IPS-18a (cell line): ENCODE measurements at regions not wholly inside any gene's neighbourhood (a gene's known extent, or its start where the extent isn't known, plus 50 kb on each side); places are given as distances from the start of the nearest gene placed in this dataset.

ENCODE experiments used
- H3K27ac ChIP-seq: one replicate; pipeline ENCODE4 v1.5.1; 2013; ENCODE audit warnings: low read length
- H3K27me3 ChIP-seq: one replicate; pipeline ENCODE4 v1.6.1; 2013; ENCODE audit warnings: mild to moderate bottlenecking, low read length; ENCODE audit not compliant: control insufficient read depth, insufficient read depth
- H3K36me3 ChIP-seq: one replicate; pipeline ENCODE4 v1.6.1; 2013; ENCODE audit warnings: low read depth, low read length; ENCODE audit not compliant: control insufficient read depth
- H3K4me1 ChIP-seq: one replicate; pipeline ENCODE4 v1.6.1; 2013; ENCODE audit warnings: low read depth, low read length; ENCODE audit not compliant: control insufficient read depth
- H3K4me3 ChIP-seq: one replicate; pipeline ENCODE4 v1.5.1; 2013; ENCODE audit warnings: low read length
- H3K9ac ChIP-seq: one replicate; pipeline ENCODE4 v1.6.1; 2013; ENCODE audit warnings: mild to moderate bottlenecking, low read length, moderate library complexity
- H3K9me3 ChIP-seq: one replicate; pipeline ENCODE4 v1.6.1; 2013; ENCODE audit warnings: low read depth, low read length; ENCODE audit not compliant: control insufficient read depth

DNA sequence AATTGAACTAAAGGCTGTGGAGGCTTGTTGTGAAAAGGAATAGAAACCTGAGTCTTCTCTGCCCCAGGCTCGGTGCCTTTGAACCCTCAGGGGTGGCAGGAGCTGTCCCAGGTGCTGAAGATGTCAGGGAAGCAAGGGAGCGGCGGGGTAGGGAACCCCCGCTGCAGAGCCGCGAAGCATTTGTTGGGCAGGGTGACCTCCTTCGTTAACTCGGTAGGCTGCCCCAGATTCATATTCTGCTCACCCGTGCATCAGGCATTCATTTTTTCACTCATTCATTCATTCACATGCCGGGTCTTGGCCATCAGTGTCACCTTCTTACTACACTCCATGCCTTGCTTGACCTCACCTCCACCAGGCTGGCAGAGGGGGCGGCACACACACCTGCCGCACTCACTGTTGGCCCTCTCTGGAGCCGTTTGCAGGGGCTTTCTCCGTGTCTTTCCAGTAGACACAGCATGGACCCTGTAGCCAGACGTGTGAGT is 618.9 kb downstream of the BRD1 start:
- no peak overlapping the region for H3K4me3 ChIP-seq
- H3K27ac ChIP-seq: no peak overlapping the region
- no peak overlapping the region for H3K9ac ChIP-seq
- no peaks in the 10 kb centered on the region for H3K9me3 ChIP-seq
- no peaks in the 10 kb centered on the region for H3K4me1 ChIP-seq
- no peaks in the 10 kb centered on the region for H3K27me3 ChIP-seq
- H3K36me3 ChIP-seq: no peaks in the 10 kb centered on the region

DNA sequence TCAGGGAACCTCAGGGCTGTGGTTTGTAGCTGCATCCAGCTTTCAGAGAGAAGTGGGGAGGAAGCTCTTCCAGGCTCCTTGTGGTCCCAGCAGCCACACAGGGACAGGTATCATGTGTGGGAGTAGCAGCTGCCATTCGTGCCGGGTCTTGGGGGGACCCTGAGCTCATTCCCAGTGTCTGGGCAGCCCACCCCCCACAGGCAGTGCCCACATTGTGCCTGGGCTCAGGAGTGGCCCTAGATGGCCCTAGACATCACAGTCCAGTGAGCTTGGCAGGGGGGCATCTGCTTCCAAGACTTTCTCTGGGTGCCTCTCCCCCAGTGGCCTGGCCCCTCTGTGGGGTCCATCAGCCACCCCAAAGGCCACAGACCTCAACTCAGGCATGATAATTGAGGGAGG is 619.7 kb downstream of the BRD1 start:
- no peaks in the 10 kb centered on the region for H3K27me3 ChIP-seq
- no peak overlapping the region for H3K4me3 ChIP-seq
- H3K27ac ChIP-seq: no peak overlapping the region
- no peaks in the 10 kb centered on the region for H3K4me1 ChIP-seq
- H3K36me3 ChIP-seq: no peaks in the 10 kb centered on the region
- H3K9me3 ChIP-seq: no peaks in the 10 kb centered on the region
- no peak overlapping the region for H3K9ac ChIP-seq

- Histone ChIP-seq H3K9me3 (no peaks in the 10 kb centered on the region), H3K27me3 (no peaks in the 10 kb centered on the region)
Observed at GRCh38 chr22:49207008-49208003, 620.4 kb downstream of the BRD1 start.

GRCh38 chr22:49206281-49206680 is 621.4 kb downstream of the BRD1 start:
- H3K4me3 ChIP-seq: no peak overlapping the region
- no peaks in the 10 kb centered on the region for H3K9me3 ChIP-seq
- H3K4me1 ChIP-seq: no peaks in the 10 kb centered on the region
- no peak overlapping the region for H3K9ac ChIP-seq
- no peak overlapping the region for H3K27ac ChIP-seq
- H3K36me3 ChIP-seq: no peaks in the 10 kb centered on the region
- H3K27me3 ChIP-seq: no peaks in the 10 kb centered on the region

More at GRCh38 chr22:49207008-49208003, 620.4 kb downstream of the BRD1 start:
- no peak overlapping the region for H3K4me3 ChIP-seq
- H3K36me3 ChIP-seq: no peaks in the 10 kb centered on the region
- no peaks in the 10 kb centered on the region for H3K4me1 ChIP-seq
- H3K9ac ChIP-seq: no peak overlapping the region
- no peak overlapping the region for H3K27ac ChIP-seq

GRCh38 chr22:49205483-49205800 is 622.2 kb downstream of the BRD1 start:
- H3K36me3 ChIP-seq: no peaks in the 10 kb centered on the region
- no peak overlapping the region for H3K4me3 ChIP-seq
- H3K9me3 ChIP-seq: no peaks in the 10 kb centered on the region
- no peaks in the 10 kb centered on the region for H3K4me1 ChIP-seq
- no peak overlapping the region for H3K27ac ChIP-seq
- no peak overlapping the region for H3K9ac ChIP-seq
- no peaks in the 10 kb centered on the region for H3K27me3 ChIP-seq

DNA sequence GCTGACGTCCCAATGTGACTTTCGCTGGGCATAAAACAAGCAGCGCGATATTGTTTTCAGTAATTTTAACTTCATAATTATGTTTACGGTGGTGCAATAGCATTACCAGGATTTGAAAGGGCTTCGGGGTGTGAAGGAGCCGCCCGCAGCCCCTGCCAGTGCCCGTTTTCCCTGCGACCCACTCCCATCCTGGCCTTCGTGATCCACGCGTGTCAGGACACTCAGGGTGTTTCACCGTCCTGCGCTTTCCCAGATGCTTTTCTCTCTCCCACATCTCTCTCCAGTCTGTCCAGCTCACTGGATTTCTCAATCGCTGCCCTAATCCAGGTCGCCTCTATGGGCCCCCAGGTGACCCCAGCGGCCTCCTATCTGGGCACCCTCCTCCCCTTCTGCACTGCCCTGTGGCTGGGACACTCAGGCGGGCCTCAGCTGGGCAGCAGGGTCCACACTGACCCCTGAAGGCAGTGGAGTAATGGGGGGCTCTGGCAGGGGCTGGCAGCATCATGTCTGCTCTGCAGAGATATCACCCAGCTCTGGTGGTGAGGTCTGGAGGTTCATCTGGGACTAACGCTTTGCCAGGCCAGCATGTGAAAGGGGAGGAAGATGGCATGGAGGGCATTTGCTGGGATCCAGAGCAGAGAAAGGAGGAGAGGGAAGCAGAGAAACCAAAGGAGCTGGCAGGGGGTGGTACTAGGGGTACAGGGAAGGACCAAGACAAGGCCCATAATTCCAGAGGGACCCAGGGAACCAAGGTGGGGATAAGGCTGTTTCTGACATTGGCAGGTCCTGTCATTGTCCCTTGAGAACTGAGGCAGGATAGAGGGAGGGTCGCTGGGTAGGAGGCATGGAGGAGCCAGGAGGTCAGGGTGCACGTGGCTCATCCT is 622.8 kb downstream of the BRD1 start:
- no peaks in the 10 kb centered on the region for H3K9me3 ChIP-seq
- no peaks in the 10 kb centered on the region for H3K36me3 ChIP-seq
- no peak overlapping the region for H3K4me3 ChIP-seq
- H3K27ac ChIP-seq: no peak overlapping the region
- no peaks in the 10 kb centered on the region for H3K27me3 ChIP-seq
- H3K9ac ChIP-seq: no peak overlapping the region
- H3K4me1 ChIP-seq: no peaks in the 10 kb centered on the region

DNA sequence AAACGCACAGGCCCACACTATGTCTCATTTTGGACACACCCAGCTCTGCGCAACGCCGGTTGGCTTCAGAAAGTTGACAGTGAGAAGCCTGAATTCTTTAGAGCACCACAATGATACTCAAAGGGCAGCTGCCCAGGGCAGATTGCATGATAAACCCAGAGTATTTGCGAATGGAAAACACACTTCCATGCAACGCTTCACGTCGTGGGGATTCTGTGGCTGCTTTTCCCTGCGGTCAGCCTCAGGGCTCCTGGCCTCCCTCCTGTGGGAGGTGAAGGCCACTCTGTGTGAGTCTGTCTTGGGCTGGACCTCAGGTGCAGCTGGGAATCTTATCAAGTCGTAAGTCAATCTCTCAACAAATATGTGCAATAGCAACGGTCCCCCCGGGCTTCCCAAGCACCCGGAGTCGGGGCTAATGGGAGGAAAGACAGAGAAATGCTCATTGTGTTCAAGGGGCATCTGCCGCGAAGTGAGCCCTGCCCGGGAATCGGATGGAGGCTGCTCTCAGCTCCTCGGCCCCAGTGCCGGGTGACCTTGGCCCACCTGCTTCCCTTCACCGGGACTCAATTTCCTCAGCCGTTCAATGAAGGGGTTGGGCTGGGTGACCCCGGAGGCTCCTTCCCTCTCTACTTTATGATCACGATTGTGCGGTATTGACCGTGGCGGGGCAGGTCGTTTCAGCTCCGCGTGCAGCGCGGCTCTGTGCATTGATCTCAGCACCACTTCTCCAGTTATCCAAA is 623.6 kb downstream of the BRD1 start:
- H3K9me3 ChIP-seq: no peaks in the 10 kb centered on the region
- no peak overlapping the region for H3K4me3 ChIP-seq
- no peak overlapping the region for H3K9ac ChIP-seq
- H3K27ac ChIP-seq: no peak overlapping the region
- no peaks in the 10 kb centered on the region for H3K27me3 ChIP-seq
- no peaks in the 10 kb centered on the region for H3K4me1 ChIP-seq
- no peaks in the 10 kb centered on the region for H3K36me3 ChIP-seq

DNA sequence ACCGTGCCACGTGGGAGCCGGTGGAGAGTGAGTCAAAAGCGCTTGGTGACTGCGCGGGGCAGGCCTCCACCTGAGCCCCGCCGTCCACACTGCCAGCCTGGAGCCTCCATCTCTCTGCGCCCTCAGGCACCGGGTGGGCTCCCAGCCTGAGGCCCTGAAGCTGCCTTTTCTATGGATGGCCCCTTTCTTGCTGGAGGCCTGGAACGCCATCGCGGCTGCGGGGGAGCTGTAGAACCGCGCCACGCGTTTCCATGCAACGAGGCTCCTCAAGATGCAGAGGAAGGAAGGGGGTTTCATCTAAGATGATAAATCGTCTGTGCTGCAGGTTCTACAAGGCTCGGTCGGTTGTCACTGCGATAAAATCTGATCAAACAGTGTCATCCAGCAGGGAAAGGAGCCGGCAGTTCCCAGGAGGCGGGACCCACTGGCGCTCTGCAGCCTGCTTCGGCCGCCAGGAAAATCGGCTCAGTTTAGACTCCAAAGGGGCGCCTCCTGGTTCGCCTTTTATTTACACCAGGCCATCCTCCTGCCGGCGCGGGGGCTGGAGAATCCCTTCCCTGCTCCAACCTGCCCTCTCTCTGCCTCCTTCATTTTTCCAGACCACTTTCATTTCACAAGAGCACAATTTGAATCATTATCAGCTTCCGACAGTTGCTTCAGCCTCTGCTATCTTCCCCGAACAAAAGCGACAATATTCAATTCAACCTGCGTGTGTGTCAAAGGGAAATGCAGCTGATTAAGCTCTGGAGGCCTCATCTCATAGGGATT is 624.4 kb downstream of the BRD1 start:
- no peaks in the 10 kb centered on the region for H3K27me3 ChIP-seq
- peaks cover 3% of the 10 kb centered on the region for H3K4me1 ChIP-seq
- H3K9ac ChIP-seq: no peak overlapping the region
- no peaks in the 10 kb centered on the region for H3K36me3 ChIP-seq
- no peak overlapping the region for H3K27ac ChIP-seq
- H3K9me3 ChIP-seq: no peaks in the 10 kb centered on the region
- no peak overlapping the region for H3K4me3 ChIP-seq

DNA sequence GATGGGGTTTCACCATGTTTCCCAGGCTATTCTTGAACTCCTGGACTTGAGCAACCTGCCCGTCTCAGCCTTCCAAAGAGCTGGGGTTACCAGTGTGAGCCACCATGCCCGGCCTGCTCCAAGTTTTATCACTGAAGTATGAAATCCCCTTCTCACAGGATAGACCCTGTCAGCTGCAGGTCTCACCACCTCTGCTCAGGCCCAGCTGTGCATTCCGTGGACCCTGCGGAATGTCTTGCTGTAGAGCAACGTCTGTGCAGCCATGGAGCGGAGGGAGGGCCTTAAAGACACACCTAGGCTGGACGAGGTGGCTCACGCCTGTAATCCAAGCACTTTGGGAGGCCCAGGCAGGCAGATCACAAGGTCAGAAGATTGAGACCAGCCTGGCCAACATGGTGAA is 625.4 kb downstream of the BRD1 start:
- H3K27ac ChIP-seq: no peak overlapping the region
- H3K9ac ChIP-seq: no peak overlapping the region
- H3K27me3 ChIP-seq: no peaks in the 10 kb centered on the region
- H3K36me3 ChIP-seq: no peaks in the 10 kb centered on the region
- H3K9me3 ChIP-seq: no peaks in the 10 kb centered on the region
- peaks cover 12% of the 10 kb centered on the region for H3K4me1 ChIP-seq
- H3K4me3 ChIP-seq: no peak overlapping the region

DNA sequence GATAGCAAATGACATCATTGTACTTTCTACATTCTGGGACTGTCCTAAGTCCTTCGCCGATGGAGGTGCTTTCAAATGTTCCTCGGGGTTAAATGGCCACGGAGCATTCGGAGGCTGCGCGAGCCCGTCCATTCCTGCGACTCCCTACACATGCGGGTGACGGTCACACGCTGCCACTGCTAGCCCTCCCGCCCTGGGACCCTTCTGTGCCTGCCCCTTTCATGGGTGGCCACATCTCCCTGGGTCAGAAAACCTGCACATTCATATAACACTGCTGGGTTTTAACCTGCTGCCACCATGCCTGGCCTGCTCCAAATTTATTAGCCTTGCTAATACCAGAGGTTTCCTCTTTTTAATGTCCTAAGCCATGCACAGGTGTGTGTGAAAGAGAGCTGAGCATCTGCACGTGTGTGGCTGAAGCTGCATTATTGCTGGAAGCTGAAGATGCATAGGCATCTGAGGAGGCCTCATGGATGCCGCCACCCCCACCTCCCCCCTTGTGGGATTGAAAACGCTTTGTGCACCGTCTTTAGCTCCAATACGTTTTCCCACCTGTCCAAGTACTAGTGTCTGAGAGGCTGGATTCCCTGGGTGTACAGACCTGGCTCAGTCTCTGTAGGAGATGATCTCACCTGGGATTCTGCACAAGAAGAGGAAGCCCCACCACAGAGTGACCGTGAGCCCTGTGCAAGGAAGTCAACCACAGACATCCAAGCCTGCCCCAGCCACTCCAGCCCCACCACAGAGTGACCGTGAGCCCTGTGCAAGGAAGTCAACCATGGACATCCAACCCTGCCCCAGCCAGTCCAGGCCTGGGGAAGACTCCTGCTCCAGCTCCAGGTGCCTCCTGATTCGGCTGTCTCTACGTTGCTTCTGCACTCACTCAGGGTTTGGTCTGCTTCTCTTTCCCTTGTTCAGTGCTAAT is 626.4 kb downstream of the BRD1 start:
- no peak overlapping the region for H3K4me3 ChIP-seq
- no peaks in the 10 kb centered on the region for H3K36me3 ChIP-seq
- no peak overlapping the region for H3K9ac ChIP-seq
- no peak overlapping the region for H3K27ac ChIP-seq
- peaks cover 15% of the 10 kb centered on the region for H3K4me1 ChIP-seq
- H3K27me3 ChIP-seq: no peaks in the 10 kb centered on the region
- H3K9me3 ChIP-seq: no peaks in the 10 kb centered on the region
